ENCODE measurements at regions not wholly inside any gene's neighbourhood (a gene's known extent, or its start where the extent isn't known, plus 50 kb on each side); places are given as distances from the start of the nearest gene placed in this dataset.

- no peaks in the 10 kb centered on the region for H3K4me1 ChIP-seq
- no peak for ATAC-seq
- DNase-seq, result no peak
- no peak overlapping the region for H3K4me3 ChIP-seq
- no peak for TF ChIP-seq CTCF (IDR thresholded peaks at IDR 0.05)
- H3K27me3 ChIP-seq, result no peaks in the 10 kb centered on the region
- H3K27ac ChIP-seq, result no peak overlapping the region
- intact Hi-C loops (cut with DNase I), result no loop called here
- H3K36me3 ChIP-seq, result no peaks in the 10 kb centered on the region
- H3K9me3 ChIP-seq, result no peaks in the 10 kb centered on the region
These were observed 121.3 kb upstream of the CDH8 start for GRCh38 chr16:62157544-62157943.

- H3K4me3 ChIP-seq, result no peak overlapping the region
- no peaks in the 10 kb centered on the region for H3K4me1 ChIP-seq
- no peaks in the 10 kb centered on the region for H3K27me3 ChIP-seq
- TF ChIP-seq CTCF (IDR thresholded peaks at IDR 0.05), result no peak
- intact Hi-C loops (cut with DNase I), result no loop called here
- no peak overlapping the region for H3K27ac ChIP-seq
- ATAC-seq (no peak), DNase-seq (no peak)
- no peaks in the 10 kb centered on the region for H3K36me3 ChIP-seq
- no peaks in the 10 kb centered on the region for H3K9me3 ChIP-seq
These were observed 120.7 kb upstream of the CDH8 start for GRCh38 chr16:62156971-62157370.

GRCh38 chr16:62149631-62150030, 113.4 kb upstream of the CDH8 start:
- Histone ChIP-seq H3K4me1 (no peaks in the 10 kb centered on the region), H3K27me3 (no peaks in the 10 kb centered on the region), H3K4me3 (no peak overlapping the region), H3K36me3 (no peaks in the 10 kb centered on the region), H3K9me3 (no peaks in the 10 kb centered on the region), H3K27ac (no peak overlapping the region)
- intact Hi-C loops (cut with DNase I), result no loop called here
- ATAC-seq (no peak), DNase-seq (no peak)
- no peak for TF ChIP-seq CTCF (IDR thresholded peaks at IDR 0.05)

GRCh38 chr16:62137996-62138395, 101.8 kb upstream of the CDH8 start:
- no peaks in the 10 kb centered on the region for H3K36me3 ChIP-seq
- no peak overlapping the region for H3K27ac ChIP-seq
- no peak overlapping the region for H3K4me3 ChIP-seq
- no peaks in the 10 kb centered on the region for H3K9me3 ChIP-seq
- H3K4me1 ChIP-seq, result no peaks in the 10 kb centered on the region
- no peaks in the 10 kb centered on the region for H3K27me3 ChIP-seq
- no peak for DNase-seq
- no peak for TF ChIP-seq CTCF (IDR thresholded peaks at IDR 0.05)
- intact Hi-C loops (cut with DNase I), result no loop called here
- no peak for ATAC-seq

- no peaks in the 10 kb centered on the region for H3K4me1 ChIP-seq
- no peak overlapping the region for H3K27ac ChIP-seq
- no peak overlapping the region for H3K4me3 ChIP-seq
- H3K36me3 ChIP-seq, result no peaks in the 10 kb centered on the region
- H3K27me3 ChIP-seq, result no peaks in the 10 kb centered on the region
- no peak for DNase-seq
- no peak for ATAC-seq
- no peaks in the 10 kb centered on the region for H3K9me3 ChIP-seq
- intact Hi-C loops (cut with DNase I), result no loop called here
- TF ChIP-seq CTCF (IDR thresholded peaks at IDR 0.05), result no peak
These were observed 99.7 kb upstream of the CDH8 start for GRCh38 chr16:62135911-62136310.

GRCh38 chr16:62135446-62135845, 99.2 kb upstream of the CDH8 start:
- no peaks in the 10 kb centered on the region for H3K4me1 ChIP-seq
- no peaks in the 10 kb centered on the region for H3K27me3 ChIP-seq
- no peak for TF ChIP-seq CTCF (IDR thresholded peaks at IDR 0.05)
- H3K36me3 ChIP-seq, result no peaks in the 10 kb centered on the region
- intact Hi-C loops (cut with DNase I), result no loop called here
- H3K9me3 ChIP-seq, result no peaks in the 10 kb centered on the region
- DNase-seq (no peak), ATAC-seq (no peak)
- no peak overlapping the region for H3K27ac ChIP-seq
- no peak overlapping the region for H3K4me3 ChIP-seq

Data from upper lobe of right lung (tissue), 1 donor.